ENCODE measurements at regions not wholly inside any gene's neighbourhood (a gene's known extent, or its start where the extent isn't known, plus 50 kb on each side); places are given as distances from the start of the nearest gene placed in this dataset.

DNA sequence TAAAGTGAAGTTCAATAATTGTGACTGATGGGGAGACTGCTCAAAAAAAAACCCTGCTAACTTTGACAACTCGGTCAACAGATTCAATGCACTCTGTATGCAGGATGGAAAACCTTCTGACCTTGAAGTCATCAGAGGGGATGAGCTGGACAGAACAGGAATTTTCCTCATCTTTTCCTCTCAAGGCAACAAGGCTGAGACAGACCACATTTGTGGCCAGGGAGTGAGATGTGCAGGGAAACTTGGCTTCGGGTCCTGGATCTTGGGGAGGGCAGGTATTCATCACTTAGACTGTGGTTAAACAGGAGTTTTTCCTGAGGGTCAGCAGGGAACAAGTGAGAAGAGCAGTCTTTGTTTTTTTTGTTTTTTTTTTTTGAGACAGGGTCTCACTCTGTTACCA lies 100.6 kb downstream of the BAMBI start:
- Mint-ChIP-seq H3K4me3 (no peak overlapping the region), H3K36me3 (no peaks in the 10 kb centered on the region), H3K4me1 (peaks cover 0 to 4% of the 10 kb centered on the region in 2 donors), H3K9me3 (peaks cover 0 to 3% of the 10 kb centered on the region in 2 donors), H3K27me3 (ENCODE audit: low read depth in 2 of 2) (peaks cover 0 to 6% of the 10 kb centered on the region in 2 donors), H3K27ac (no peak overlapping the region)
- TF ChIP-seq, protein P1, sequence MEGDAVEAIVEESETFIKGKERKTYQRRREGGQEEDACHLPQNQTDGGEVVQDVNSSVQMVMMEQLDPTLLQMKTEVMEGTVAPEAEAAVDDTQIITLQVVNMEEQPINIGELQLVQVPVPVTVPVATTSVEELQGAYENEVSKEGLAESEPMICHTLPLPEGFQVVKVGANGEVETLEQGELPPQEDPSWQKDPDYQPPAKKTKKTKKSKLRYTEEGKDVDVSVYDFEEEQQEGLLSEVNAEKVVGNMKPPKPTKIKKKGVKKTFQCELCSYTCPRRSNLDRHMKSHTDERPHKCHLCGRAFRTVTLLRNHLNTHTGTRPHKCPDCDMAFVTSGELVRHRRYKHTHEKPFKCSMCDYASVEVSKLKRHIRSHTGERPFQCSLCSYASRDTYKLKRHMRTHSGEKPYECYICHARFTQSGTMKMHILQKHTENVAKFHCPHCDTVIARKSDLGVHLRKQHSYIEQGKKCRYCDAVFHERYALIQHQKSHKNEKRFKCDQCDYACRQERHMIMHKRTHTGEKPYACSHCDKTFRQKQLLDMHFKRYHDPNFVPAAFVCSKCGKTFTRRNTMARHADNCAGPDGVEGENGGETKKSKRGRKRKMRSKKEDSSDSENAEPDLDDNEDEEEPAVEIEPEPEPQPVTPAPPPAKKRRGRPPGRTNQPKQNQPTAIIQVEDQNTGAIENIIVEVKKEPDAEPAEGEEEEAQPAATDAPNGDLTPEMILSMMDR (IDR thresholded peaks at IDR 0.05) = no peak
- 94% methylated on average over 2 of the region's 2 CpGs for WGBS (ENCODE audit: insufficient coverage)
- H3K36me3 ChIP-seq (ENCODE audit: control insufficient read depth, insufficient read depth, low read length) = no peaks in the 10 kb centered on the region
- no peak overlapping the region for H3K27ac ChIP-seq (ENCODE audit: low read length)
- no peak for DNase-seq
- ATAC-seq = no peak
- no peaks in the 10 kb centered on the region for H3K9me3 ChIP-seq (ENCODE audit: control insufficient read depth, insufficient read depth, low read length)
- no peaks in the 10 kb centered on the region for H3K4me1 ChIP-seq (ENCODE audit: control insufficient read depth, insufficient read depth, low read length)
- intact Hi-C loops (cut with micrococcal nuclease) = no loop called here
- H3K27me3 ChIP-seq (ENCODE audit: control insufficient read depth, insufficient read depth, low read length) = no peaks in the 10 kb centered on the region
- H3K4me3 ChIP-seq (ENCODE audit: low read length) = no peak overlapping the region

DNA sequence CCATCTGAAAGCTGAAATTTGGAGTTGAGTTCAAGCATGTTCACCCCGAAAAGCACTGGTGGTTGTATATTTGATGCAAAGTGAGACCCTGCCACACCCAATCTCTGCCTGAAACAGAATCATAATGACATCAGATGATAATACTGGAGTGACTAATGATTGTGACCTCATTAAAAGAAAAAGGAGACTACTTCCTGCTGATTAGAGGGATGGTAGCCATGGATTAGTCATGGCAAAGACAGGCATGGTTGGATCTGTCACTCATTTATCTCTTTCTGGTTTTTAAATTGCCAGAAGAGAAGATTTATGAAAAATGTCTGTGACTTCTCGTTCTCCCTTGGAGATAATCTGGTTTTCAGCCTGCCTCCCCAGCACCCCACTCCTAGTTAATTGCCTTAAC lies 101.2 kb downstream of the BAMBI start:
- ATAC-seq (no peak), DNase-seq (no peak)
- Histone ChIP-seq H3K27me3 (ENCODE audit: control insufficient read depth, insufficient read depth, low read length) (no peaks in the 10 kb centered on the region), H3K9me3 (ENCODE audit: control insufficient read depth, insufficient read depth, low read length) (no peaks in the 10 kb centered on the region), H3K36me3 (ENCODE audit: control insufficient read depth, insufficient read depth, low read length) (no peaks in the 10 kb centered on the region), H3K4me1 (ENCODE audit: control insufficient read depth, insufficient read depth, low read length) (no peaks in the 10 kb centered on the region), H3K4me3 (ENCODE audit: low read length) (no peak overlapping the region), H3K27ac (ENCODE audit: low read length) (no peak overlapping the region)
- Mint-ChIP-seq H3K4me3 (no peak overlapping the region), H3K36me3 (no peaks in the 10 kb centered on the region), H3K27me3 (ENCODE audit: low read depth in 2 of 2) (peaks cover 0 to 2% of the 10 kb centered on the region in 2 donors), H3K27ac (no peak overlapping the region), H3K9me3 (peaks cover 0 to 2% of the 10 kb centered on the region in 2 donors), H3K4me1 (peaks cover 0 to 4% of the 10 kb centered on the region in 2 donors)
- 89% methylated on average over 1 of the region's 2 CpGs for WGBS (ENCODE audit: insufficient coverage)
- intact Hi-C loops (cut with micrococcal nuclease) = no loop called here
- TF ChIP-seq, protein P1 (IDR thresholded peaks at IDR 0.05) = no peak

DNA sequence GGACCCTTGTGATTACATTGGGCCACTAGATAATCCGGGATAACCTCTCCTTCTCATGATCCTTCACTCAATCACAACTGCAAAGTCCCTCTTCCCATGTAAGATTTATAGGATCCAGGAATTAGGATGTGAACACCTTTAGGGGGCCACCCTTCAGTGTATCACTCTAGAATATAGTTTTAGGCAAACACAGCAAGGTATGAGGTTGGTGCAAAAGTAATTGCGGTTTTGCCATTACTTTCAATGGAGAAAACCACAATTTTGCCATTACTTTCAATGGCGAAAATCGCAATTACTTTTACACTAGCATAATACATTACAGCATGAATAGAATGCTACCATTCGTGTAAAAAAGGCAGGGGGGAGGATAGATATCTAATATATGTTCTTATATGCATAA lies 104.0 kb downstream of the BAMBI start:
- Histone ChIP-seq H3K27me3 (ENCODE audit: control insufficient read depth, insufficient read depth, low read length) (no peaks in the 10 kb centered on the region), H3K27ac (ENCODE audit: low read length) (no peak overlapping the region), H3K4me3 (ENCODE audit: low read length) (no peak overlapping the region), H3K36me3 (ENCODE audit: control insufficient read depth, insufficient read depth, low read length) (no peaks in the 10 kb centered on the region), H3K9me3 (ENCODE audit: control insufficient read depth, insufficient read depth, low read length) (no peaks in the 10 kb centered on the region), H3K4me1 (ENCODE audit: control insufficient read depth, insufficient read depth, low read length) (no peaks in the 10 kb centered on the region)
- no peaks in the 10 kb centered on the region for H3K9me3 Mint-ChIP-seq
- intact Hi-C loops (cut with micrococcal nuclease) = no loop called here
- TF ChIP-seq, protein P1 (IDR thresholded peaks at IDR 0.05) = no peak
- ATAC-seq (no peak), DNase-seq (no peak)
- peaks cover 0 to 11% of the 10 kb centered on the region in 2 donors for H3K27me3 Mint-ChIP-seq (ENCODE audit: low read depth in 2 of 2)
- no peaks in the 10 kb centered on the region for H3K36me3 Mint-ChIP-seq
- H3K27ac Mint-ChIP-seq = no peak overlapping the region
- no peak overlapping the region for H3K4me3 Mint-ChIP-seq
- 100% methylated on average over 2 of the region's 5 CpGs for WGBS (ENCODE audit: insufficient coverage)
- H3K4me1 Mint-ChIP-seq = no peaks in the 10 kb centered on the region

DNA sequence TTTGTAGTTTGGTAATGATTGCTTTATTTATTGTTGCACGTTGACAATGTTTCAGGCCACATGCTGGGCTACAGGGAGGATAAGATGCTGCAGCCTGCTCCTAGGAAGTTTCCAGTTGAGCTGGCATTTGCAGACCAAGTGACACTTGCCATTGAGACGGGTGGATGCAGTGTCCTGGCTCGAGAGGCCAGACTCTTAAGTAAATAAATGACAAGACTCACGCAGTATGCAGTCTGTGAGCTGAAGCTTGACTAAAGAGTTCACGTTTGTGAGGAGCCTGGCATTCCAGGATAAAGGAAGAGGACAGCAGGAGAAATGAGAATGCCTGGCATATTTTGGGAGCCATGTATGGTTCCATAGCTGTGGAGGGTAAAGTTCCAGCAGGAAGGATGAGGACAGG lies 105.8 kb downstream of the BAMBI start:
- no peak for DNase-seq
- Mint-ChIP-seq H3K9me3 (no peaks in the 10 kb centered on the region), H3K36me3 (no peaks in the 10 kb centered on the region), H3K4me3 (no peak overlapping the region), H3K27ac (no peak overlapping the region), H3K27me3 (ENCODE audit: low read depth in 2 of 2) (peaks cover 0 to 11% of the 10 kb centered on the region in 2 donors), H3K4me1 (peaks cover 0 to under 1% of the 10 kb centered on the region in 2 donors)
- H3K4me1 ChIP-seq (ENCODE audit: control insufficient read depth, insufficient read depth, low read length) = no peaks in the 10 kb centered on the region
- TF ChIP-seq, protein P1 (IDR thresholded peaks at IDR 0.05) = no peak
- no peaks in the 10 kb centered on the region for H3K27me3 ChIP-seq (ENCODE audit: control insufficient read depth, insufficient read depth, low read length)
- no peak overlapping the region for H3K4me3 ChIP-seq (ENCODE audit: low read length)
- ATAC-seq = no peak
- no peaks in the 10 kb centered on the region for H3K9me3 ChIP-seq (ENCODE audit: control insufficient read depth, insufficient read depth, low read length)
- no peaks in the 10 kb centered on the region for H3K36me3 ChIP-seq (ENCODE audit: control insufficient read depth, insufficient read depth, low read length)
- intact Hi-C loops (cut with micrococcal nuclease) = no loop called here
- WGBS (ENCODE audit: insufficient coverage) = 85% methylated on average over 5 of the region's 5 CpGs
- H3K27ac ChIP-seq (ENCODE audit: low read length) = no peak overlapping the region

Data from natural killer cell (primary cell).